Trophoblast cell (in vitro differentiated cells and primary cell): ENCODE measurements at regions not wholly inside any gene's neighbourhood (a gene's known extent, or its start where the extent isn't known, plus 50 kb on each side); places are given as distances from the start of the nearest gene placed in this dataset.
A peak's percentile ranks its signal among the peaks of the same experiment; 100 is the strongest.

Experiments
- DNase-seq, 2 donors: peaks; one replicate each; pipeline ENCODE4 v3.0.0-alpha.2; 2016
- H2AFZ ChIP-seq: 2 replicates; pipeline ENCODE4 v1.6.1; 2013; ENCODE audit warnings: low read length, moderate library complexity, mild to moderate bottlenecking; ENCODE audit not compliant: insufficient read depth, poor library complexity
- H2AK5ac ChIP-seq: 2 replicates; pipeline ENCODE4 v1.6.1; 2013; ENCODE audit warnings: mild to moderate bottlenecking, low read length
- H2BK120ac ChIP-seq: 2 replicates; pipeline ENCODE4 v1.6.1; 2013; ENCODE audit warnings: low read length, mild to moderate bottlenecking, moderate library complexity; ENCODE audit not compliant: insufficient read depth, poor library complexity
- H2BK12ac ChIP-seq: 2 replicates; pipeline ENCODE4 v1.6.1; 2013; ENCODE audit warnings: mild to moderate bottlenecking, low read length, moderate library complexity
- H2BK5ac ChIP-seq: 2 replicates; pipeline ENCODE4 v1.6.1; 2013; ENCODE audit warnings: low read length, low read depth, moderate library complexity, mild to moderate bottlenecking; ENCODE audit not compliant: poor library complexity
- H3K14ac ChIP-seq: 2 replicates; pipeline ENCODE4 v1.6.1; 2013; ENCODE audit warnings: mild to moderate bottlenecking, low read length
- H3K18ac ChIP-seq: 2 replicates; pipeline ENCODE4 v1.6.1; 2013; ENCODE audit warnings: mild to moderate bottlenecking, low read length
- H3K23ac ChIP-seq: 2 replicates; pipeline ENCODE4 v1.6.1; 2013; ENCODE audit warnings: low read length
- H3K27ac ChIP-seq: 2 replicates; pipeline ENCODE4 v1.5.1; 2013; ENCODE audit warnings: low read depth, mild to moderate bottlenecking, inconsistent platforms, low read length, moderate library complexity
- H3K27me3 ChIP-seq: 2 replicates; pipeline ENCODE4 v1.6.1; 2013; ENCODE audit warnings: inconsistent platforms, mild to moderate bottlenecking, low read length, moderate library complexity; ENCODE audit not compliant: insufficient read depth
- H3K36me3 ChIP-seq, 2 experiments: 1 replicate in 1 of 2; 2 replicates in 1 of 2; pipeline ENCODE4 v1.6.1; 2013; ENCODE audit warnings: low read length in 2 of 2, mild to moderate bottlenecking in 2 of 2, moderate library complexity in 1 of 2; ENCODE audit not compliant: insufficient read depth in 2 of 2, control insufficient read depth in 1 of 2
- H3K4ac ChIP-seq: 2 replicates; pipeline ENCODE4 v1.6.1; 2013; ENCODE audit warnings: low read depth, mild to moderate bottlenecking, low read length, moderate library complexity
- H3K4me1 ChIP-seq, 2 experiments: 1 replicate in 1 of 2; 2 replicates in 1 of 2; pipeline ENCODE4 v1.6.1; 2013; ENCODE audit warnings: low read length in 2 of 2, mild to moderate bottlenecking in 2 of 2, moderate library complexity in 1 of 2; ENCODE audit not compliant: insufficient read depth in 2 of 2, control insufficient read depth in 1 of 2
- H3K4me2 ChIP-seq: 2 replicates; pipeline ENCODE4 v1.6.1; 2013; ENCODE audit warnings: inconsistent platforms, mild to moderate bottlenecking, low read length, moderate library complexity
- H3K4me3 ChIP-seq: 2 replicates; pipeline ENCODE4 v1.5.1; 2013; ENCODE audit warnings: mild to moderate bottlenecking, low read depth, low read length, inconsistent platforms
- H3K79me1 ChIP-seq: one replicate; pipeline ENCODE4 v1.6.1; 2013; ENCODE audit warnings: low read length
- H3K79me2 ChIP-seq: 2 replicates; pipeline ENCODE4 v1.6.1; 2013; ENCODE audit warnings: low read length, mild to moderate bottlenecking; ENCODE audit not compliant: control insufficient read depth, insufficient read depth, poor library complexity
- H3K9ac ChIP-seq: 2 replicates; pipeline ENCODE4 v1.6.1; 2013; ENCODE audit warnings: mild to moderate bottlenecking, low read length
- H3K9me3 ChIP-seq: 2 replicates; pipeline ENCODE4 v1.6.1; 2013; ENCODE audit warnings: low read depth, mild to moderate bottlenecking, control low read depth, inconsistent platforms, low read length; ENCODE audit not compliant: insufficient read depth
- H4K12ac ChIP-seq: 2 replicates; pipeline ENCODE4 v1.6.1; 2013; ENCODE audit warnings: low read depth, mild to moderate bottlenecking, low read length, moderate library complexity
- H4K8ac ChIP-seq: 2 replicates; pipeline ENCODE4 v1.6.1; 2013; ENCODE audit warnings: low read depth, mild to moderate bottlenecking, low read length, moderate library complexity
- H4K91ac ChIP-seq: one replicate; pipeline ENCODE4 v1.6.1; 2013; ENCODE audit warnings: low read depth, mild to moderate bottlenecking, low read length, moderate library complexity
- WGBS: extraction: QIAGEN DNeasy Blood & Tissue Kit; methylation state at CpG from one replicate; pipeline ENCODE4 v1.1.7; 2013; ENCODE audit warnings: missing lambda C conversion rate; ENCODE audit not compliant: insufficient read length, insufficient coverage; ENCODE audit errors: extremely low coverage; 5-methylcytosine and 5-hydroxymethylcytosine counted together

DNA sequence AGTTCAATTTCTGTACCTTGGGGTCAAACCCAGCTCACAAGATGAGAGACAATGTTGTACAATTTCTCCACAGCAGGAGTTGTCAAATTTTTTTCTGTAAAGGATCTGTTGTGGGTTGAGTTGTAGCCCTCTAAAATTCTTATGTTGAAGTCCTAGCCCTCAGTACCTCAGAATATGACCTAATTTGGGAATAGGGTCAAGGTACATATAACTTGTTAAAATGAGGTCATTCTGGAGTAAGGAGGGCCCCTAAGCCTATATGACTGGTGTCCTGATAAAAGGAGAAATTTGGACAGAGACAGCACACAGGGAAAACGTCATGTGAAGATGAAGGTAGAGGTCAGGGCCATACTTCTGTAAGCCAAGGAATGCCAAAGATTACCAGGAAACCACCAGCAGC lies 264.9 kb downstream of the TTC8 start:
- no peak overlapping the region for H3K9ac ChIP-seq
- H3K79me2 ChIP-seq: no peaks in the 10 kb centered on the region
- no peak overlapping the region for H2BK120ac ChIP-seq
- WGBS: no CpG with 5 or more reads among the region's 1 CpG
- H3K4me1 ChIP-seq: no peaks in the 10 kb centered on the region
- H2BK12ac ChIP-seq: no peak overlapping the region
- H2AK5ac ChIP-seq: no peak overlapping the region
- H3K27me3 ChIP-seq: no peaks in the 10 kb centered on the region
- no peak overlapping the region for H3K27ac ChIP-seq
- no peak overlapping the region for H3K23ac ChIP-seq
- no peak overlapping the region for H2AFZ ChIP-seq
- no peak overlapping the region for H3K4ac ChIP-seq
- H3K9me3 ChIP-seq: no peaks in the 10 kb centered on the region
- H4K91ac ChIP-seq: no peak overlapping the region
- no peak overlapping the region for H3K4me3 ChIP-seq
- H3K79me1 ChIP-seq: no peaks in the 10 kb centered on the region
- no peak overlapping the region for H3K18ac ChIP-seq
- no peak overlapping the region for H4K12ac ChIP-seq
- no peak overlapping the region for H3K14ac ChIP-seq
- no peak overlapping the region for H4K8ac ChIP-seq
- peak in 1 of 2 donors; percentile 5 for DNase-seq
- no peak overlapping the region for H3K4me2 ChIP-seq
- H3K36me3 ChIP-seq: no peaks in the 10 kb centered on the region
- H2BK5ac ChIP-seq: no peak overlapping the region

- H3K9me3 ChIP-seq: no peaks in the 10 kb centered on the region
- H2AK5ac ChIP-seq: no peak overlapping the region
- no peak overlapping the region for H2BK120ac ChIP-seq
- no peak overlapping the region for H3K9ac ChIP-seq
- H4K12ac ChIP-seq: no peak overlapping the region
- H3K4me2 ChIP-seq: no peak overlapping the region
- no peak overlapping the region for H2BK12ac ChIP-seq
- no peaks in the 10 kb centered on the region for H3K36me3 ChIP-seq
- H3K4me3 ChIP-seq: no peak overlapping the region
- DNase-seq: no peak
- H3K18ac ChIP-seq: no peak overlapping the region
- H4K8ac ChIP-seq: no peak overlapping the region
- H2AFZ ChIP-seq: no peak overlapping the region
- no peak overlapping the region for H3K14ac ChIP-seq
- H2BK5ac ChIP-seq: no peak overlapping the region
- H3K4ac ChIP-seq: no peak overlapping the region
- H3K27me3 ChIP-seq: no peaks in the 10 kb centered on the region
- no peaks in the 10 kb centered on the region for H3K4me1 ChIP-seq
- H4K91ac ChIP-seq: no peak overlapping the region
- no peaks in the 10 kb centered on the region for H3K79me2 ChIP-seq
- H3K23ac ChIP-seq: no peak overlapping the region
- no peaks in the 10 kb centered on the region for H3K79me1 ChIP-seq
- no peak overlapping the region for H3K27ac ChIP-seq
- WGBS: no CpG with 5 or more reads among the region's 1 CpG
These were observed 267.3 kb downstream of the TTC8 start for GRCh38 chr14:89091781-89092180.

- no peak overlapping the region for H3K4me3 ChIP-seq
- H2AK5ac ChIP-seq: no peak overlapping the region
- no peaks in the 10 kb centered on the region for H3K4me1 ChIP-seq
- no peaks in the 10 kb centered on the region for H3K9me3 ChIP-seq
- no peak overlapping the region for H3K4me2 ChIP-seq
- no peaks in the 10 kb centered on the region for H3K36me3 ChIP-seq
- WGBS: no CpG with 5 or more reads among the region's 3 CpGs
- DNase-seq: no peak
- H4K8ac ChIP-seq: no peak overlapping the region
- no peak overlapping the region for H3K23ac ChIP-seq
- no peak overlapping the region for H3K27ac ChIP-seq
- no peaks in the 10 kb centered on the region for H3K79me1 ChIP-seq
- H4K12ac ChIP-seq: no peak overlapping the region
- H3K18ac ChIP-seq: no peak overlapping the region
- H4K91ac ChIP-seq: no peak overlapping the region
- no peak overlapping the region for H2BK5ac ChIP-seq
- no peaks in the 10 kb centered on the region for H3K27me3 ChIP-seq
- no peaks in the 10 kb centered on the region for H3K79me2 ChIP-seq
- H3K14ac ChIP-seq: no peak overlapping the region
- no peak overlapping the region for H2BK12ac ChIP-seq
- H2BK120ac ChIP-seq: no peak overlapping the region
- no peak overlapping the region for H2AFZ ChIP-seq
- H3K4ac ChIP-seq: no peak overlapping the region
- H3K9ac ChIP-seq: no peak overlapping the region
These were observed 268.8 kb downstream of the TTC8 start for GRCh38 chr14:89093083-89093730.

GRCh38 chr14:89095036-89095435 lies 270.6 kb downstream of the TTC8 start:
- H3K36me3 ChIP-seq: no peaks in the 10 kb centered on the region
- WGBS: no CpG with 5 or more reads among the region's 1 CpG
- no peak overlapping the region for H3K4me3 ChIP-seq
- no peak overlapping the region for H2BK120ac ChIP-seq
- H3K14ac ChIP-seq: no peak overlapping the region
- no peak overlapping the region for H2BK12ac ChIP-seq
- no peak overlapping the region for H2BK5ac ChIP-seq
- no peak overlapping the region for H3K18ac ChIP-seq
- no peaks in the 10 kb centered on the region for H3K79me2 ChIP-seq
- H2AK5ac ChIP-seq: no peak overlapping the region
- no peak overlapping the region for H4K8ac ChIP-seq
- no peak overlapping the region for H3K4ac ChIP-seq
- no peak overlapping the region for H4K12ac ChIP-seq
- H3K27ac ChIP-seq: no peak overlapping the region
- DNase-seq: no peak
- H3K9ac ChIP-seq: peak overlapping the region; percentile 11
- no peaks in the 10 kb centered on the region for H3K4me1 ChIP-seq
- H2AFZ ChIP-seq: no peak overlapping the region
- no peak overlapping the region for H3K23ac ChIP-seq
- no peak overlapping the region for H4K91ac ChIP-seq
- no peaks in the 10 kb centered on the region for H3K9me3 ChIP-seq
- H3K79me1 ChIP-seq: no peaks in the 10 kb centered on the region
- H3K4me2 ChIP-seq: no peak overlapping the region
- H3K27me3 ChIP-seq: no peaks in the 10 kb centered on the region
